ENCODE measurements at regions not wholly inside any gene's neighbourhood (a gene's known extent, or its start where the extent isn't known, plus 50 kb on each side); places are given as distances from the start of the nearest gene placed in this dataset.
A peak's percentile ranks its signal among the peaks of the same experiment; 100 is the strongest.

GRCh38 chr1:238396140-238396539 lies 505.4 kb upstream of the ZP4 start:
- ChIA-PET POLR2A (no interaction called here), CTCF (no interaction called here)
- Mint-ChIP-seq H3K27ac (no peak overlapping the region), H3K9me3 (no peaks in the 10 kb centered on the region), H3K4me1 (peaks cover 14% of the 10 kb centered on the region), H3K36me3 (no peaks in the 10 kb centered on the region), H3K4me3 (no peak overlapping the region), H3K27me3 (ENCODE audit: low read depth) (no peaks in the 10 kb centered on the region)
- TF ChIP-seq ELF4 (CRISPR knock-in tag; IDR thresholded peaks at IDR 0.05; ENCODE audit: low read depth) (no peak), GRHL2 (CRISPR knock-in tag; IDR thresholded peaks at IDR 0.05; ENCODE audit: insufficient replicate concordance, severe bottlenecking) (no peak), FOXP1 (CRISPR knock-in tag; IDR thresholded peaks at IDR 0.05; ENCODE audit: borderline replicate concordance) (no peak), IRF2 (CRISPR knock-in tag; IDR thresholded peaks at IDR 0.05; ENCODE audit: borderline replicate concordance, low read depth) (no peak), STAT6 (CRISPR knock-in tag; conservative IDR thresholded peaks at IDR 0.05; ENCODE audit: low read depth) (no peak), PRRX2 (CRISPR knock-in tag; IDR thresholded peaks at IDR 0.05) (no peak), RORB (CRISPR knock-in tag; IDR thresholded peaks at IDR 0.05) (no peak), ESRRA (CRISPR knock-in tag; IDR thresholded peaks at IDR 0.05; ENCODE audit: borderline replicate concordance) (no peak), NFE2L1 (CRISPR knock-in tag; IDR thresholded peaks at IDR 0.05) (no peak), TEAD4 (CRISPR knock-in tag; IDR thresholded peaks at IDR 0.05) (no peak), MYBL2 (CRISPR knock-in tag; IDR thresholded peaks at IDR 0.05) (no peak), ZNF138 (CRISPR knock-in tag; conservative IDR thresholded peaks at IDR 0.05) (no peak), ZNF121 (CRISPR knock-in tag; IDR thresholded peaks at IDR 0.05) (no peak)
- TF ChIP-seq, protein P1, sequence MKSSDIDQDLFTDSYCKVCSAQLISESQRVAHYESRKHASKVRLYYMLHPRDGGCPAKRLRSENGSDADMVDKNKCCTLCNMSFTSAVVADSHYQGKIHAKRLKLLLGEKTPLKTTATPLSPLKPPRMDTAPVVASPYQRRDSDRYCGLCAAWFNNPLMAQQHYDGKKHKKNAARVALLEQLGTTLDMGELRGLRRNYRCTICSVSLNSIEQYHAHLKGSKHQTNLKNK (CRISPR knock-in tag; IDR thresholded peaks at IDR 0.05), result no peak
- TF ChIP-seq, protein P2, sequence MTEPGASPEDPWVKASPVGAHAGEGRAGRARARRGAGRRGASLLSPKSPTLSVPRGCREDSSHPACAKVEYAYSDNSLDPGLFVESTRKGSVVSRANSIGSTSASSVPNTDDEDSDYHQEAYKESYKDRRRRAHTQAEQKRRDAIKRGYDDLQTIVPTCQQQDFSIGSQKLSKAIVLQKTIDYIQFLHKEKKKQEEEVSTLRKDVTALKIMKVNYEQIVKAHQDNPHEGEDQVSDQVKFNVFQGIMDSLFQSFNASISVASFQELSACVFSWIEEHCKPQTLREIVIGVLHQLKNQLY (CRISPR knock-in tag; IDR thresholded peaks at IDR 0.05), result no peak
- no peak for DNase-seq (ENCODE audit: low spot score)
- no peak for ATAC-seq

DNA sequence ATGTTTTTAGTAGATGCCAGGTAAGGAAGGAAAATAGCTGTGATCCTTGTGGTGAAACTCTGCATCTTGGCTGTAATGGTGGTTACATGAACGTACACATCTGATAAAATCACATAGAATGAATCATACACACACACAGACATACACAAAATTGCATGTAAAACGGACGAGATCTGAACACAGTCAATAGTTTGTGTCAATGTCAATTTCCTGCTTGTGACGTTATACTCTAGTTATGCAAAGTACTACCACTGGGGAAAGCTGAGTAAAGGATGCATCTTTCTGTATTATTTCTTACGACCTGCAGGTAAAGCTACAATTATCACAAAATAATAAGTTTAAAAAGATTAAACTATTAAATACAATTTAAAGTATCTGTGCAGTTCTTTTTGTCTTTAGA lies 493.7 kb upstream of the ZP4 start:
- H3K9me3 Mint-ChIP-seq, result 0 out of 2 replicates have a peak, but pooled peaks cover 3% of the 10 kb centered on the region
- H3K27ac Mint-ChIP-seq, result peak overlapping the region; percentile 34; the same call in 1 of the 2 replicates
- ATAC-seq, result no peak
- no peaks in the 10 kb centered on the region; the same call in 1 of the 2 replicates for H3K36me3 Mint-ChIP-seq
- H3K4me3 Mint-ChIP-seq, result no peak overlapping the region
- TF ChIP-seq, protein P3, sequence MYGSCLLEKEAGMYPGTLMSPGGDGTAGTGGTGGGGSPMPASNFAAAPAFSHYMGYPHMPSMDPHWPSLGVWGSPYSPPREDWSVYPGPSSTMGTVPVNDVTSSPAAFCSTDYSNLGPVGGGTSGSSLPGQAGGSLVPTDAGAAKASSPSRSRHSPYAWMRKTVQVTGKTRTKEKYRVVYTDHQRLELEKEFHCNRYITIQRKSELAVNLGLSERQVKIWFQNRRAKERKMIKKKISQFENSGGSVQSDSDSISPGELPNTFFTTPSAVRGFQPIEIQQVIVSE (CRISPR knock-in tag; IDR thresholded peaks at IDR 0.05; ENCODE audit: borderline replicate concordance), result no peak
- TF ChIP-seq TEAD1 (CRISPR knock-in tag; IDR thresholded peaks at IDR 0.05) (no peak), ZNF532 (CRISPR knock-in tag; IDR thresholded peaks at IDR 0.05; ENCODE audit: borderline replicate concordance) (no peak), PRRX2 (CRISPR knock-in tag; IDR thresholded peaks at IDR 0.05) (no peak), ZNF423 (CRISPR knock-in tag; IDR thresholded peaks at IDR 0.05) (no peak), RORB (CRISPR knock-in tag; IDR thresholded peaks at IDR 0.05) (no peak), CREM (CRISPR knock-in tag; IDR thresholded peaks at IDR 0.05) (no peak), MYBL2 (CRISPR knock-in tag; IDR thresholded peaks at IDR 0.05) (no peak), OVOL2 (CRISPR knock-in tag; IDR thresholded peaks at IDR 0.05; ENCODE audit: borderline replicate concordance) (no peak), NFE2L1 (CRISPR knock-in tag; IDR thresholded peaks at IDR 0.05) (no peak)
- ChIA-PET POLR2A (no interaction called here), CTCF (no interaction called here)
- H3K27me3 Mint-ChIP-seq (ENCODE audit: low read depth), result no peaks in the 10 kb centered on the region
- peaks cover 39% of the 10 kb centered on the region for H3K4me1 Mint-ChIP-seq
- DNase-seq (ENCODE audit: low spot score), result no peak
